Caco-2 (cell line): ENCODE measurements at regions not wholly inside any gene's neighbourhood (a gene's known extent, or its start where the extent isn't known, plus 50 kb on each side); places are given as distances from the start of the nearest gene placed in this dataset.

Source experiments
- BruUV-seq: library from RNA; stranded (reverse); fragments of 400-500 nt; replicated peaks from 2 replicates; lab custom pipeline; 2021; lab: Mats Ljungman, UMichigan
- CTCF ChIA-PET: fragments of 300-600 bp; sonication (Branson Sonifier 250); formaldehyde crosslinking; loops from one replicate; lab custom pipeline; 2022; ENCODE audit warnings: antibody characterized with exemption; lab: Charles Lee
- POLR2A ChIA-PET: fragments of 300-600 bp; sonication (Branson Sonifier 250); formaldehyde crosslinking; loops from one replicate; lab custom pipeline; 2022; ENCODE audit warnings: antibody characterized with exemption; lab: Charles Lee
- DNase-seq, 2 experiments: peaks; one replicate each; pipeline versions ENCODE4 v3.0.0 to v3.0.0-alpha.2; 2020 to 2022
- H3K27me3 ChIP-seq: replicated peaks from 2 replicates; pipeline ENCODE4 v1.6.0; 2011; ENCODE audit warnings: low read length; ENCODE audit not compliant: control insufficient read depth, insufficient read depth
- H3K36me3 ChIP-seq: 2 replicates; pipeline ENCODE4 v1.5.1; 2011; ENCODE audit warnings: low read length; ENCODE audit not compliant: control insufficient read depth, insufficient read depth
- H3K4me1 ChIP-seq: fragments of 250-450 bp; sonication (Bioruptor Pico); 2 replicates; pipeline ENCODE4 v1.5.1; 2020; ENCODE audit warnings: mild to moderate bottlenecking
- H3K4me3 ChIP-seq: 2 replicates; pipeline ENCODE4 v1.5.1; 2011; ENCODE audit warnings: low read depth, mild to moderate bottlenecking, control low read depth, low read length
- H3K9me3 ChIP-seq: fragments of 250-450 bp; sonication (Bioruptor Pico); 2 replicates; pipeline ENCODE4 v1.5.1; 2020; ENCODE audit warnings: mild to moderate bottlenecking, moderate library complexity
- H3K27ac Mint-ChIP-seq: one replicate; pipeline ENCODE4 v1.8.0; 2022; ENCODE audit warnings: mixed read lengths; ENCODE audit not compliant: unreplicated experiment
- H3K27me3 Mint-ChIP-seq: one replicate; pipeline ENCODE4 v1.8.0; 2022; ENCODE audit warnings: mixed read lengths; ENCODE audit not compliant: insufficient read depth, unreplicated experiment
- H3K36me3 Mint-ChIP-seq: one replicate; pipeline ENCODE4 v1.8.0; 2022; ENCODE audit warnings: mild to moderate bottlenecking, mixed read lengths; ENCODE audit not compliant: insufficient read depth, unreplicated experiment
- H3K4me1 Mint-ChIP-seq: one replicate; pipeline ENCODE4 v1.8.0; 2022; ENCODE audit warnings: low read depth, mixed read lengths; ENCODE audit not compliant: unreplicated experiment
- H3K4me3 Mint-ChIP-seq: one replicate; pipeline ENCODE4 v1.8.0; 2022; ENCODE audit warnings: mild to moderate bottlenecking, moderate library complexity, mixed read lengths; ENCODE audit not compliant: unreplicated experiment
- H3K9me3 Mint-ChIP-seq: one replicate; pipeline ENCODE4 v1.8.0; 2022; ENCODE audit warnings: mixed read lengths; ENCODE audit not compliant: unreplicated experiment
- CTCF ChIP-seq, 2 experiments: fragments of 200-600 bp in 1 of 2; IDR thresholded peaks; 1 replicate in 1 of 2; 2 replicates in 1 of 2; pipeline versions ENCODE4 v1.5.1 to v1.8.0; 2011 to 2022; ENCODE audit warnings: antibody characterized with exemption in 1 of 2, control low read depth in 1 of 2, inconsistent platforms in 1 of 2, low read depth in 1 of 2, low read length in 1 of 2, mild to moderate bottlenecking in 1 of 2, moderate library complexity in 1 of 2; ENCODE audit not compliant: insufficient read depth in 1 of 2, severe bottlenecking in 1 of 2, unreplicated experiment in 1 of 2
- intact Hi-C: fragments of 100-400 bp; cut with micrococcal nuclease; formaldehyde crosslinking; loops from one replicate; pipeline ENCODE4 v1.10.0; 2022; ENCODE audit not compliant: unreplicated experiment

DNA sequence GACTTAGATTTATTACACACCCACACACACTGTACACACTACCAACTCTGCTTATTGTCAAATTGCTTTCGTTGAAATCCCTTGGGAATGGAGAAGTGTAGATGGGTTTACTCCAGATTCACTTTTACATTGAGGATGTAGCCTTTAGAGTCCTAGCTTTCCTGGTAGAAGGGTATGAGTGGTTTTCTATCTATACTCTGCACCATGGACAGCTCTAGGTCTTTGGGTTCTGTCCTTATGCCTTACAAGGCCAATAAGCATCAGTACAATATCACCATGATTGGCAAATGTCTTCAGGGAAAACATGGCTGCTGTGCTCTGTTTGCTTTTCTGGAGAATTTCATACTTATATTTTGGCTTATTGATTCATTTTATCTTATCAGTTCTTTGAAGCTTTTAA lies 1063.9 kb downstream of the SLC6A15 start:
- H3K4me1 Mint-ChIP-seq = no peaks in the 10 kb centered on the region
- ChIA-PET POLR2A (no interaction called here), CTCF (no interaction called here)
- BruUV-seq = no TSS peak
- H3K4me3 Mint-ChIP-seq = no peak overlapping the region
- Histone ChIP-seq H3K36me3 (no peaks in the 10 kb centered on the region), H3K4me3 (no peak overlapping the region), H3K9me3 (no peaks in the 10 kb centered on the region), H3K27me3 (no peaks in the 10 kb centered on the region), H3K4me1 (no peaks in the 10 kb centered on the region)
- intact Hi-C loops = no loop called here
- H3K36me3 Mint-ChIP-seq = no peaks in the 10 kb centered on the region
- no peak overlapping the region for H3K27ac Mint-ChIP-seq
- no peaks in the 10 kb centered on the region for H3K27me3 Mint-ChIP-seq
- DNase-seq = no peak
- no peaks in the 10 kb centered on the region for H3K9me3 Mint-ChIP-seq
- TF ChIP-seq CTCF (IDR thresholded peaks at IDR 0.05; ENCODE audit: insufficient read depth in 1 of 2, low read depth in 1 of 2, low read length in 1 of 2, severe bottlenecking in 1 of 2, unreplicated experiment in 1 of 2) = no peak

GRCh38 chr12:83843541-83843940 lies 1069.1 kb downstream of the SLC6A15 start:
- Mint-ChIP-seq H3K27ac (no peak overlapping the region), H3K4me1 (no peaks in the 10 kb centered on the region), H3K36me3 (no peaks in the 10 kb centered on the region), H3K4me3 (no peak overlapping the region), H3K9me3 (no peaks in the 10 kb centered on the region), H3K27me3 (no peaks in the 10 kb centered on the region)
- CTCF ChIA-PET = no interaction called here
- Histone ChIP-seq H3K9me3 (no peaks in the 10 kb centered on the region), H3K4me1 (no peaks in the 10 kb centered on the region), H3K27me3 (no peaks in the 10 kb centered on the region), H3K36me3 (no peaks in the 10 kb centered on the region), H3K4me3 (no peak overlapping the region)
- TF ChIP-seq CTCF (IDR thresholded peaks at IDR 0.05; ENCODE audit: insufficient read depth in 1 of 2, low read depth in 1 of 2, low read length in 1 of 2, severe bottlenecking in 1 of 2, unreplicated experiment in 1 of 2) = no peak
- POLR2A ChIA-PET = no interaction called here
- no peak for DNase-seq
- intact Hi-C loops = no loop called here
- no TSS peak for BruUV-seq

DNA sequence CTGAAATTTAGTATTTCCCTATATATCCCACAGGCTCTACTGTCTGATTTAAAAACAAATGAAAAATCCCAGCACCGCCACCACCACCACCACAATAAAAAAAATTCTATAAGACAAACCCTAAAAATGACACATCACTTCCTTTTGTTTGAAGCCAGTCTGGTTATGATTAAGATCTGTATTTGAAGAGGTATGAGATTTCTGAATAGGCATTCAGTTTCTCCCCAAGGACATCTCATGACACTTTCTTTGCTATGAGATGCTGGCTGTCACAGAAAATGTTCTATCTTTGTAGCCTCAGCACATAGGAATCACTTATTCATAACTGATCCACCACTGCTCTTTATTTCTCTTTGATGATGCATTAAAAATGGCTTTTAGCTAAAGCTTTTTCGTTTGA lies 1071.0 kb downstream of the SLC6A15 start:
- Histone ChIP-seq H3K4me1 (no peaks in the 10 kb centered on the region), H3K4me3 (no peak overlapping the region), H3K27me3 (no peaks in the 10 kb centered on the region), H3K9me3 (no peaks in the 10 kb centered on the region), H3K36me3 (no peaks in the 10 kb centered on the region)
- Mint-ChIP-seq H3K27me3 (no peaks in the 10 kb centered on the region), H3K4me3 (no peak overlapping the region), H3K9me3 (no peaks in the 10 kb centered on the region), H3K4me1 (no peaks in the 10 kb centered on the region), H3K36me3 (no peaks in the 10 kb centered on the region), H3K27ac (no peak overlapping the region)
- DNase-seq = no peak
- intact Hi-C loops = no loop called here
- ChIA-PET POLR2A (no interaction called here), CTCF (no interaction called here)
- TF ChIP-seq CTCF (IDR thresholded peaks at IDR 0.05; ENCODE audit: insufficient read depth in 1 of 2, low read depth in 1 of 2, low read length in 1 of 2, severe bottlenecking in 1 of 2, unreplicated experiment in 1 of 2) = no peak
- BruUV-seq = no TSS peak
